ENCODE measurements at regions not wholly inside any gene's neighbourhood (a gene's known extent, or its start where the extent isn't known, plus 50 kb on each side); places are given as distances from the start of the nearest gene placed in this dataset.
"Not testable (repeated sequence)": the region's sequence is repeated elsewhere in the genome, so short reads cannot be mapped to it uniquely, and the experiment has no call there.

- no peak for DNase-seq (ENCODE audit: low read depth in 2 of 3, low spot score in 2 of 3)
These were observed 436.9 kb upstream of the TMEM132C start for GRCh38 chr12:127830065-127830460.

GRCh38 chr12:127830730-127831129 lies 436.2 kb upstream of the TMEM132C start:
- no peak for DNase-seq (ENCODE audit: low read depth in 2 of 3, low spot score in 2 of 3)

GRCh38 chr12:127832172-127832571 lies 434.8 kb upstream of the TMEM132C start:
- no peak for DNase-seq (ENCODE audit: low read depth in 2 of 3, low spot score in 2 of 3)

GRCh38 chr12:127836802-127837201 lies 430.2 kb upstream of the TMEM132C start:
- DNase-seq (ENCODE audit: low read depth in 2 of 3, low spot score in 2 of 3), result not testable (repeated sequence)

- DNase-seq (ENCODE audit: low read depth in 2 of 3, low spot score in 2 of 3), result no peak
These were observed 409.3 kb upstream of the TMEM132C start for GRCh38 chr12:127857661-127858060.

- DNase-seq (ENCODE audit: low read depth in 2 of 3, low spot score in 2 of 3), result no peak
These were observed 406.4 kb upstream of the TMEM132C start for GRCh38 chr12:127860536-127860935.

GRCh38 chr12:127861406-127861805 lies 405.6 kb upstream of the TMEM132C start:
- no peak for DNase-seq (ENCODE audit: low read depth in 2 of 3, low spot score in 2 of 3)

GRCh38 chr12:127873306-127873705 lies 393.7 kb upstream of the TMEM132C start:
- DNase-seq (ENCODE audit: low read depth in 2 of 3, low spot score in 2 of 3), result no peak

GRCh38 chr12:127881371-127882140 lies 385.4 kb upstream of the TMEM132C start:
- no peak for DNase-seq (ENCODE audit: low read depth in 2 of 3, low spot score in 2 of 3)

- DNase-seq (ENCODE audit: low read depth in 2 of 3, low spot score in 2 of 3), result no peak
These were observed 384.0 kb upstream of the TMEM132C start for GRCh38 chr12:127883013-127883412.

- no peak for DNase-seq (ENCODE audit: low read depth in 2 of 3, low spot score in 2 of 3)
These were observed 380.8 kb upstream of the TMEM132C start for GRCh38 chr12:127885954-127886750.

GRCh38 chr12:127886827-127887226 lies 380.1 kb upstream of the TMEM132C start:
- no peak for DNase-seq (ENCODE audit: low read depth in 2 of 3, low spot score in 2 of 3)

- no peak for DNase-seq (ENCODE audit: low read depth in 2 of 3, low spot score in 2 of 3)
These were observed 377.8 kb upstream of the TMEM132C start for GRCh38 chr12:127888943-127889719.

GRCh38 chr12:127893895-127894609 lies 372.9 kb upstream of the TMEM132C start:
- DNase-seq (ENCODE audit: low read depth in 2 of 3, low spot score in 2 of 3), result no peak

GRCh38 chr12:127896661-127897060 lies 370.3 kb upstream of the TMEM132C start:
- no peak for DNase-seq (ENCODE audit: low read depth in 2 of 3, low spot score in 2 of 3)

- DNase-seq (ENCODE audit: low read depth in 2 of 3, low spot score in 2 of 3), result no peak
These were observed 368.4 kb upstream of the TMEM132C start for GRCh38 chr12:127898616-127899015.

- DNase-seq (ENCODE audit: low read depth in 2 of 3, low spot score in 2 of 3), result no peak
These were observed 367.0 kb upstream of the TMEM132C start for GRCh38 chr12:127899971-127900370.

GRCh38 chr12:127900386-127900785 lies 366.6 kb upstream of the TMEM132C start:
- no peak for DNase-seq (ENCODE audit: low read depth in 2 of 3, low spot score in 2 of 3)

- DNase-seq (ENCODE audit: low read depth in 2 of 3, low spot score in 2 of 3), result no peak
These were observed 363.8 kb upstream of the TMEM132C start for GRCh38 chr12:127903146-127903545.

- no peak for DNase-seq (ENCODE audit: low read depth in 2 of 3, low spot score in 2 of 3)
These were observed 357.9 kb upstream of the TMEM132C start for GRCh38 chr12:127909041-127909440.

- DNase-seq (ENCODE audit: low read depth in 2 of 3, low spot score in 2 of 3), result no peak
These were observed 355.7 kb upstream of the TMEM132C start for GRCh38 chr12:127911291-127911690.

All from activated CD8-positive, alpha-beta memory T cell treated with anti-CD3 and anti-CD28 coated beads for 48 hours (primary cell).